GM12878 (cell line): ENCODE measurements at regions not wholly inside any gene's neighbourhood (a gene's known extent, or its start where the extent isn't known, plus 50 kb on each side); places are given as distances from the start of the nearest gene placed in this dataset.

Source experiments
- ATAC-seq: fragments of 200-7000 bp; cut with Tn5 transposase; 3 replicates; pipeline ENCODE4 v1.9.1; 2020; ENCODE audit warnings: mild to moderate bottlenecking, moderate library complexity
- BruUV-seq: library from RNA; stranded (reverse); fragments of 400-500 nt; replicated peaks from 2 replicates; lab custom pipeline; 2021; lab: Mats Ljungman, UMichigan
- CTCF ChIA-PET: fragments of 300-600 bp; sonication (Branson Sonifier 250); formaldehyde crosslinking; extraction: SDS; loops from one replicate; lab custom pipeline; 2021; ENCODE audit warnings: inconsistent platforms; lab: Yijun Ruan, JAX
- POLR2A ChIA-PET: fragments of 350-600 bp; formaldehyde crosslinking; extraction: SDS; loops from one replicate; lab custom pipeline; 2021; ENCODE audit warnings: inconsistent platforms; lab: Charles Lee
- RAD21 ChIA-PET: fragments of 300-600 bp; sonication (Branson Sonifier 250); formaldehyde crosslinking; loops from one replicate; lab custom pipeline; 2023; ENCODE audit warnings: antibody characterized with exemption; ENCODE audit not compliant: unreplicated experiment; lab: Charles Lee
- SMC1A ChIA-PET: fragments of 300-600 bp; sonication (Branson Sonifier 250); formaldehyde crosslinking; loops from one replicate; lab custom pipeline; 2023; ENCODE audit not compliant: unreplicated experiment, uncharacterized antibody; lab: Charles Lee
- DNase-seq: peaks from one replicate; pipeline ENCODE4 v3.0.0-alpha.2; 2011; ENCODE audit warnings: low read depth, low spot score
- FAIRE-seq: peaks from 3 replicates; lab custom pipeline; 2011; peaks lifted over from hg19 to GRCh38; lab: Jason Lieb, UNC
- H2AFZ ChIP-seq: 2 replicates; pipeline ENCODE4 v1.6.0; 2011; ENCODE audit warnings: low read depth, low read length, control low read depth; ENCODE audit not compliant: control insufficient read depth
- H3K27ac ChIP-seq: 2 replicates; pipeline ENCODE4 v1.5.1; 2011; ENCODE audit warnings: control low read depth; ENCODE audit not compliant: control insufficient read depth, insufficient read depth
- H3K27me3 ChIP-seq, 2 experiments: replicated peaks in 1 of 2; 2 replicates each; pipeline versions ENCODE4 v1.6.0 to v1.6.1; 2011; ENCODE audit warnings: low read length in 1 of 2; ENCODE audit not compliant: control insufficient read depth in 2 of 2, insufficient read depth in 2 of 2
- H3K36me3 ChIP-seq, 2 experiments: 2 replicates each; pipeline ENCODE4 v1.5.1; 2011; ENCODE audit warnings: low read length in 1 of 2; ENCODE audit not compliant: control insufficient read depth in 2 of 2, insufficient read depth in 2 of 2
- H3K4me1 ChIP-seq: 2 replicates; pipeline ENCODE4 v1.6.1; 2011; ENCODE audit warnings: mild to moderate bottlenecking, low read length, moderate library complexity, mixed read lengths; ENCODE audit not compliant: control insufficient read depth, insufficient read depth
- H3K4me2 ChIP-seq: 2 replicates; pipeline ENCODE4 v1.6.0; 2011; ENCODE audit warnings: control low read depth; ENCODE audit not compliant: control insufficient read depth, insufficient read depth
- H3K4me3 ChIP-seq: fragments of 200-600 bp; sonication (generic); 2 replicates; pipeline ENCODE4 v1.5.1; 2016
- H3K79me2 ChIP-seq: 2 replicates; pipeline ENCODE4 v1.6.0; 2011; ENCODE audit warnings: low read length; ENCODE audit not compliant: control insufficient read depth, insufficient read depth
- H3K9ac ChIP-seq: 2 replicates; pipeline ENCODE4 v1.8.0; 2011; ENCODE audit warnings: low read length, control low read depth, mixed read lengths; ENCODE audit not compliant: control insufficient read depth, insufficient read depth
- H3K9me3 ChIP-seq: replicated peaks from 3 replicates; pipeline ENCODE4 v1.5.1; 2011; ENCODE audit warnings: mild to moderate bottlenecking, low read length; ENCODE audit not compliant: control insufficient read depth, insufficient read depth
- H4K20me1 ChIP-seq: 2 replicates; pipeline ENCODE4 v1.6.0; 2011; ENCODE audit not compliant: control insufficient read depth, insufficient read depth
- ATF7 ChIP-seq: fragments of 450-650 bp; IDR thresholded peaks from 2 replicates; pipeline ENCODE4 v1.6.1; 2016; ENCODE audit warnings: low read depth, mild to moderate bottlenecking
- CBFB ChIP-seq: IDR thresholded peaks from 2 replicates; pipeline ENCODE4 v1.6.1; 2016; ENCODE audit warnings: antibody characterized with exemption, low read depth
- CREB1 ChIP-seq: IDR thresholded peaks from 2 replicates; pipeline ENCODE4 v1.6.1; 2012; ENCODE audit warnings: low read depth, mild to moderate bottlenecking, inconsistent platforms
- ELK1 ChIP-seq: IDR thresholded peaks from 2 replicates; pipeline ENCODE4 v1.6.1; 2012; ENCODE audit warnings: low read depth, low read length, improper control_type of control experiment
- HDGF ChIP-seq: fragments of 450-650 bp; IDR thresholded peaks from 2 replicates; pipeline ENCODE4 v1.6.1; 2016; ENCODE audit warnings: antibody characterized with exemption
- IKZF2 ChIP-seq, 2 experiments: fragments of 450-650 bp; IDR thresholded peaks; 2 replicates each; pipeline ENCODE4 v1.6.1; 2017; ENCODE audit warnings: mild to moderate bottlenecking in 2 of 2, moderate library complexity in 2 of 2
- TCF7 ChIP-seq: IDR thresholded peaks from 2 replicates; pipeline ENCODE4 v1.6.1; 2014; ENCODE audit warnings: antibody characterized with exemption, borderline replicate concordance
- ZBED1 ChIP-seq: IDR thresholded peaks from 2 replicates; pipeline ENCODE4 v1.6.1; 2016; ENCODE audit warnings: borderline replicate concordance
- ZNF24 ChIP-seq: fragments of 450-650 bp; IDR thresholded peaks from 2 replicates; pipeline ENCODE4 v1.6.1; 2017; ENCODE audit warnings: antibody characterized with exemption, mild to moderate bottlenecking
- ZZZ3 ChIP-seq: IDR thresholded peaks from 2 replicates; pipeline ENCODE4 v1.6.1; 2011; ENCODE audit warnings: low read depth; ENCODE audit not compliant: control insufficient read depth, insufficient read length
- WGBS: methylation state at CpG from one replicate; pipeline ENCODE4 v1.1.6; 2016; ENCODE audit warnings: low lambda C conversion rate; ENCODE audit not compliant: insufficient replicate concordance, insufficient coverage; ENCODE audit errors: missing lambda C conversion rate; 5-methylcytosine and 5-hydroxymethylcytosine counted together
- in situ Hi-C: fragments of 300-500 bp; cut with MboI; formaldehyde crosslinking; loops from 9 replicates; pipeline ENCODE4 v1.14.3; 2018; ENCODE audit warnings: mixed read lengths
- intact Hi-C: fragments of 100-400 bp; cut with micrococcal nuclease; formaldehyde crosslinking; loops from one replicate; pipeline ENCODE4 v1.14.2; 2022; ENCODE audit not compliant: unreplicated experiment

GRCh38 chr1:229798558-229798957 is 172.5 kb downstream of the URB2 start:
- no peak overlapping the region for H3K27ac ChIP-seq
- intact Hi-C loops (no loop called here), in situ Hi-C loops (no loop called here)
- H3K4me1 ChIP-seq = no peaks in the 10 kb centered on the region
- H2AFZ ChIP-seq = no peak overlapping the region
- no peak for ATAC-seq
- H3K79me2 ChIP-seq = no peaks in the 10 kb centered on the region
- RAD21 ChIA-PET = no interaction called here
- SMC1A ChIA-PET = no interaction called here
- BruUV-seq = no TSS peak
- POLR2A ChIA-PET = no interaction called here
- CTCF ChIA-PET = no interaction called here
- no peak for TF ChIP-seq IKZF2 (IDR thresholded peaks at IDR 0.05)
- no peak for TF ChIP-seq CBFB
- TF ChIP-seq TCF7 = no peak
- no peak for TF ChIP-seq ZNF24
- TF ChIP-seq ZZZ3 = no peak
- no peak for TF ChIP-seq ZBED1
- no peak for TF ChIP-seq ELK1
- TF ChIP-seq ATF7 = no peak
- TF ChIP-seq CREB1 = no peak
- TF ChIP-seq HDGF = no peak
- H4K20me1 ChIP-seq = no peaks in the 10 kb centered on the region
- no peak for DNase-seq
- 79% methylated on average over 3 of the region's 3 CpGs for WGBS
- no peak overlapping the region for H3K4me2 ChIP-seq
- FAIRE-seq = no peak
- no peaks in the 10 kb centered on the region for H3K36me3 ChIP-seq
- no peaks in the 10 kb centered on the region; the same call in 2 of the 3 replicates for H3K9me3 ChIP-seq
- H3K9ac ChIP-seq = no peak overlapping the region
- no peaks in the 10 kb centered on the region for H3K27me3 ChIP-seq
- no peak overlapping the region for H3K4me3 ChIP-seq
